ENCODE measurements at regions not wholly inside any gene's neighbourhood (a gene's known extent, or its start where the extent isn't known, plus 50 kb on each side); places are given as distances from the start of the nearest gene placed in this dataset.

DNA sequence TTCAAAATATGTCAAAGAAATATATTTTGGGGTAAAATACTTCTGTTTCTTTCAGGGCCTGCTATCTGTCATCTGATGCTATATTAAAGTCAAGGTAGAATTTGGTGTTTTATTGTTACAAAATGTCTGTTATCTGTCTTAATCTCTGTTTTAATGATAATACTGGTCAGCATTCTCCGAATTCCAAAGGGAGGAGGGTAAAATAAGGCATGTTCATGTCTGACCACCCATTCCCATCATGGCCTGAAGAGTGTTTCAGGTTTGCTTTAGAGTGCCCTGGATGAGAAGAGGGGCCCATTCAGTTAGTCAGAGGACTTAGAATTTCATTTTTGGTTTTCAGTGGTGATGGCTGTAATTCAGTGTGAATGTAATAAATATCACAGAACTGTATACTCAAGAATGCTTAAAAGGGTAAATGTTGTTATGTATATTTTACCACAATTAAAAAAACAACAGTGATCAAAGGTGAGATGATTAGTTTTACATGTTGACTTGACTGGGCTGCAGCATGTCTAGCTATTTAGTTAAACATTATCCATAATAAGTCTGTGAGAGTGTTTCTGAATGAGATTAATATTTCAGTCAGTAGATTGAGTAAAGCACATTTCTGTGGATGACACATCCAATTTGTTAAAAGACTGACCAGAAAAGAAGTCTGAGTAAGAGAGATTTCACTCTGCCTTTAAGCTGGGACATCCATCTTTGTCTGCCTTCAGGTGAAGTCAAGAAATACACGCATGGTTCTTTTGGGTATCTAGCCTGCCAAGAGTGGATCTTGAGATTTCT, 467.9 kb upstream of the SYT4 start:
- H3K79me2 ChIP-seq (ENCODE audit: insufficient read depth, low read length): no peaks in the 10 kb centered on the region
- H3K27me3 ChIP-seq (ENCODE audit: low read length): no peaks in the 10 kb centered on the region
- no peaks in the 10 kb centered on the region for H3K36me3 ChIP-seq (ENCODE audit: low read length)
- no peak overlapping the region for H3K9ac ChIP-seq (ENCODE audit: low read length)
- TF ChIP-seq EZH2phosphoT487 (conservative IDR thresholded peaks at IDR 0.05; ENCODE audit: low read length): no peak
- TF ChIP-seq, protein P1, sequence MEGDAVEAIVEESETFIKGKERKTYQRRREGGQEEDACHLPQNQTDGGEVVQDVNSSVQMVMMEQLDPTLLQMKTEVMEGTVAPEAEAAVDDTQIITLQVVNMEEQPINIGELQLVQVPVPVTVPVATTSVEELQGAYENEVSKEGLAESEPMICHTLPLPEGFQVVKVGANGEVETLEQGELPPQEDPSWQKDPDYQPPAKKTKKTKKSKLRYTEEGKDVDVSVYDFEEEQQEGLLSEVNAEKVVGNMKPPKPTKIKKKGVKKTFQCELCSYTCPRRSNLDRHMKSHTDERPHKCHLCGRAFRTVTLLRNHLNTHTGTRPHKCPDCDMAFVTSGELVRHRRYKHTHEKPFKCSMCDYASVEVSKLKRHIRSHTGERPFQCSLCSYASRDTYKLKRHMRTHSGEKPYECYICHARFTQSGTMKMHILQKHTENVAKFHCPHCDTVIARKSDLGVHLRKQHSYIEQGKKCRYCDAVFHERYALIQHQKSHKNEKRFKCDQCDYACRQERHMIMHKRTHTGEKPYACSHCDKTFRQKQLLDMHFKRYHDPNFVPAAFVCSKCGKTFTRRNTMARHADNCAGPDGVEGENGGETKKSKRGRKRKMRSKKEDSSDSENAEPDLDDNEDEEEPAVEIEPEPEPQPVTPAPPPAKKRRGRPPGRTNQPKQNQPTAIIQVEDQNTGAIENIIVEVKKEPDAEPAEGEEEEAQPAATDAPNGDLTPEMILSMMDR (IDR thresholded peaks at IDR 0.05; ENCODE audit: insufficient read depth, low read length, poor library complexity, severe bottlenecking): no peak
- H3K9me3 ChIP-seq (ENCODE audit: insufficient read depth, low read length): 0 out of 2 replicates have a peak, but pooled peaks cover 5% of the 10 kb centered on the region
- no peak overlapping the region for H3K4me2 ChIP-seq (ENCODE audit: low read depth, low read length, poor library complexity, severe bottlenecking)
- no peaks in the 10 kb centered on the region for H3F3A ChIP-seq (ENCODE audit: insufficient read depth)
- no peak overlapping the region for H3K27ac ChIP-seq (ENCODE audit: low read depth, low read length)
- no peak overlapping the region for H2AFZ ChIP-seq (ENCODE audit: low read depth, low read length, severe bottlenecking)
- H4K20me1 ChIP-seq (ENCODE audit: low read depth, low read length): no peaks in the 10 kb centered on the region
- H3K4me3 ChIP-seq (ENCODE audit: insufficient read depth, low read length, poor library complexity, severe bottlenecking): no peak overlapping the region
- no peaks in the 10 kb centered on the region for H3K9me2 ChIP-seq (replicated peaks; ENCODE audit: insufficient read depth, low read length)

DNA sequence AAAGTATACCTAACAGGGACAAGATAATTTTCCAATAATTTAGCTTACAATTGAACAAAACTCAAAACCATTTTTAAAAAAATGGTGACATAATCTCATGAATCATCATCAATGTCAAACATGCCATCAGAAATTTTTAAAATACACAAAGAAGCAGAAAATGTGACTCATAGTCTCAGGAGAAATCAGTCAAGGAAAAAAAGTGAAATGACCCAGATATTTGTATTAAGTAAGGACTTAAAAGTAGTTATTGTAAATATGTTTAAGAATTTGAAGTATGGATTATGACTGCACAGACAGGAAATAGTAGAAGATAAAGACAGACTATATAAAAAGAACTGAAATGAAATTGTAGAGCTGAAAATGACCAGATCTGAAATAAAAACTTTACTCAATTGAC, 473.9 kb upstream of the SYT4 start:
- H3K79me2 ChIP-seq (ENCODE audit: insufficient read depth, low read length): no peaks in the 10 kb centered on the region
- no peaks in the 10 kb centered on the region for H3F3A ChIP-seq (ENCODE audit: insufficient read depth)
- no peaks in the 10 kb centered on the region for H3K9me2 ChIP-seq (replicated peaks; ENCODE audit: insufficient read depth, low read length)
- H3K9ac ChIP-seq (ENCODE audit: low read length): no peak overlapping the region
- 0 out of 2 replicates have a peak, but pooled peaks cover 5% of the 10 kb centered on the region for H3K9me3 ChIP-seq (ENCODE audit: insufficient read depth, low read length)
- H3K27me3 ChIP-seq (ENCODE audit: low read length): no peaks in the 10 kb centered on the region
- no peak overlapping the region for H3K27ac ChIP-seq (ENCODE audit: low read depth, low read length)
- no peak overlapping the region for H3K4me3 ChIP-seq (ENCODE audit: insufficient read depth, low read length, poor library complexity, severe bottlenecking)
- H4K20me1 ChIP-seq (ENCODE audit: low read depth, low read length): no peaks in the 10 kb centered on the region; the same call in 1 of the 2 replicates
- no peaks in the 10 kb centered on the region for H3K36me3 ChIP-seq (ENCODE audit: low read length)
- H2AFZ ChIP-seq (ENCODE audit: low read depth, low read length, severe bottlenecking): no peak overlapping the region
- TF ChIP-seq, protein P1 (IDR thresholded peaks at IDR 0.05; ENCODE audit: insufficient read depth, low read length, poor library complexity, severe bottlenecking): no peak
- no peak for TF ChIP-seq EZH2phosphoT487 (conservative IDR thresholded peaks at IDR 0.05; ENCODE audit: low read length)
- no peak overlapping the region for H3K4me2 ChIP-seq (ENCODE audit: low read depth, low read length, poor library complexity, severe bottlenecking)

DNA sequence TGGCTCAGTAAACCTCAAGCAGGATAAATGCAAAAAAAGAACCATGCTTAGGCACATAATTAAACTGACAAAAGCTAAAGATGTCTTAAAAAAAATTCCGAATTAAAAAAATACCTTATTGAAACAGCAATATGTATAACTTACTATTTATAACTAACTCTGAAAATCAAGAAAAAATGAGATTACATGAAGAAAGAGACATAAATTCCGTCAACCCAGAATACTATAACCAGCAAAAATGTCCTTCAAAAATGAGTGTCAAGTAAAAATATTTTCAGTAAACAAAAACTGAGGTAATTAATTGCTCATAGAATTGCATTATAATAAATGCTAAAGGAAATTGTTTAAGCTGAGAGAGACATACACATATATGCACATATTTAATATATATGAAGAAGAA, 474.5 kb upstream of the SYT4 start:
- H3K9ac ChIP-seq (ENCODE audit: low read length): no peak overlapping the region
- H3K4me3 ChIP-seq (ENCODE audit: insufficient read depth, low read length, poor library complexity, severe bottlenecking): no peak overlapping the region
- H3F3A ChIP-seq (ENCODE audit: insufficient read depth): no peaks in the 10 kb centered on the region
- H3K27me3 ChIP-seq (ENCODE audit: low read length): no peaks in the 10 kb centered on the region
- H4K20me1 ChIP-seq (ENCODE audit: low read depth, low read length): no peaks in the 10 kb centered on the region; the same call in 1 of the 2 replicates
- H3K27ac ChIP-seq (ENCODE audit: low read depth, low read length): no peak overlapping the region
- no peak overlapping the region for H3K4me2 ChIP-seq (ENCODE audit: low read depth, low read length, poor library complexity, severe bottlenecking)
- no peaks in the 10 kb centered on the region for H3K79me2 ChIP-seq (ENCODE audit: insufficient read depth, low read length)
- H2AFZ ChIP-seq (ENCODE audit: low read depth, low read length, severe bottlenecking): no peak overlapping the region
- TF ChIP-seq EZH2phosphoT487 (conservative IDR thresholded peaks at IDR 0.05; ENCODE audit: low read length): no peak
- TF ChIP-seq, protein P1 (IDR thresholded peaks at IDR 0.05; ENCODE audit: insufficient read depth, low read length, poor library complexity, severe bottlenecking): no peak
- no peaks in the 10 kb centered on the region for H3K36me3 ChIP-seq (ENCODE audit: low read length)
- H3K9me3 ChIP-seq (ENCODE audit: insufficient read depth, low read length): no peaks in the 10 kb centered on the region
- no peaks in the 10 kb centered on the region for H3K9me2 ChIP-seq (replicated peaks; ENCODE audit: insufficient read depth, low read length)

All from SU-DHL-6 (cell line).